H1 (cell line): ENCODE measurements at regions not wholly inside any gene's neighbourhood (a gene's known extent, or its start where the extent isn't known, plus 50 kb on each side); places are given as distances from the start of the nearest gene placed in this dataset.

Source experiments
- CTCF ChIP-seq, 3 experiments: IDR thresholded peaks; 1 replicate in 2 of 3; 2 replicates in 1 of 3; pipeline versions ENCODE4 v1.5.1 to v1.6.1; 2011; ENCODE audit warnings: low read length in 3 of 3, mild to moderate bottlenecking in 3 of 3, inconsistent platforms in 2 of 3, low read depth in 1 of 3, moderate library complexity in 1 of 3; ENCODE audit not compliant: insufficient read depth in 1 of 3; ENCODE audit errors: control extremely low read depth in 1 of 3
- EP300 ChIP-seq, 2 experiments: IDR thresholded peaks; 1 replicate in 1 of 2; 2 replicates in 1 of 2; pipeline ENCODE4 v1.6.1; 2011 to 2012; ENCODE audit warnings: low read depth in 2 of 2, low read length in 2 of 2, mild to moderate bottlenecking in 2 of 2, borderline replicate concordance in 1 of 2, inconsistent platforms in 1 of 2, moderate library complexity in 1 of 2
- EZH2 ChIP-seq: fragments of 200-600 bp; sonication (generic); IDR thresholded peaks from 2 replicates; pipeline ENCODE4 v1.7.1; 2012; ENCODE audit warnings: low read depth, mild to moderate bottlenecking, moderate library complexity, low read length, inconsistent platforms; ENCODE audit not compliant: severe bottlenecking
- HDAC2 ChIP-seq, 2 experiments: fragments of 300-600 bp in 1 of 2; sonication (generic) in 1 of 2; IDR thresholded peaks; 2 replicates each; pipeline ENCODE4 v1.6.1; 2011 to 2012; ENCODE audit warnings: low read depth in 2 of 2, low read length in 2 of 2, mild to moderate bottlenecking in 2 of 2, moderate library complexity in 2 of 2, borderline replicate concordance in 1 of 2, inconsistent platforms in 1 of 2
- POLR2A ChIP-seq, 2 experiments: IDR thresholded peaks; 1 replicate in 1 of 2; 2 replicates in 1 of 2; pipeline ENCODE4 v1.6.1; 2011; ENCODE audit warnings: low read depth in 2 of 2, low read length in 2 of 2, mild to moderate bottlenecking in 2 of 2; ENCODE audit errors: control extremely low read depth in 1 of 2
- POLR2AphosphoS5 ChIP-seq: IDR thresholded peaks from 2 replicates; pipeline ENCODE4 v1.6.1; 2011; ENCODE audit warnings: low read depth, low read length
- SUZ12 ChIP-seq: fragments of 200-600 bp; sonication (generic); IDR thresholded peaks from 2 replicates; pipeline ENCODE4 v1.6.1; 2012; ENCODE audit warnings: mild to moderate bottlenecking, inconsistent platforms, low read length, moderate library complexity, mixed read lengths
- TAF1 ChIP-seq: IDR thresholded peaks from 2 replicates; pipeline ENCODE4 v1.6.1; 2011; ENCODE audit warnings: mild to moderate bottlenecking, low read depth, low read length
- YY1 ChIP-seq: IDR thresholded peaks from 2 replicates; pipeline ENCODE4 v1.6.1; 2011; ENCODE audit warnings: low read depth, mild to moderate bottlenecking, low read length

GRCh38 chr6:168835991-168836390 is 395.0 kb downstream of the SMOC2 start:
- TF ChIP-seq POLR2A (IDR thresholded peaks at IDR 0.05; ENCODE audit: control extremely low read depth in 1 of 2, low read depth in 2 of 2, low read length in 2 of 2) (no peak), CTCF (IDR thresholded peaks at IDR 0.05; ENCODE audit: control extremely low read depth in 1 of 3, insufficient read depth in 1 of 3, low read depth in 1 of 3, low read length in 3 of 3) (no peak), YY1 (no peak), SUZ12 (no peak), EZH2 (no peak), POLR2AphosphoS5 (no peak), HDAC2 (IDR thresholded peaks at IDR 0.05; ENCODE audit: borderline replicate concordance in 1 of 2, low read depth in 2 of 2, low read length in 2 of 2) (no peak), EP300 (IDR thresholded peaks at IDR 0.05; ENCODE audit: borderline replicate concordance in 1 of 2, low read depth in 2 of 2, low read length in 2 of 2) (no peak), TAF1 (no peak)
